IMR-90 (cell line): ENCODE measurements at regions not wholly inside any gene's neighbourhood (a gene's known extent, or its start where the extent isn't known, plus 50 kb on each side); places are given as distances from the start of the nearest gene placed in this dataset.

Experiments
- POLR2A ChIP-seq: IDR thresholded peaks from 2 replicates; pipeline ENCODE4 v1.6.1; 2012; ENCODE audit warnings: mild to moderate bottlenecking, low read depth, low read length
- TF ChIP-seq, protein P1 (sequence below): conservative IDR thresholded peaks from 2 replicates; pipeline ENCODE4 v1.5.1; 2012; ENCODE audit warnings: mild to moderate bottlenecking, low read depth, low read length, improper control_type of control experiment
- TF ChIP-seq, protein P2 (sequence below): fragments of 150-350 bp; IDR thresholded peaks from 2 replicates; pipeline ENCODE4 v1.6.1; 2017; ENCODE audit warnings: mild to moderate bottlenecking, antibody characterized with exemption, low read length, low read depth

DNA sequence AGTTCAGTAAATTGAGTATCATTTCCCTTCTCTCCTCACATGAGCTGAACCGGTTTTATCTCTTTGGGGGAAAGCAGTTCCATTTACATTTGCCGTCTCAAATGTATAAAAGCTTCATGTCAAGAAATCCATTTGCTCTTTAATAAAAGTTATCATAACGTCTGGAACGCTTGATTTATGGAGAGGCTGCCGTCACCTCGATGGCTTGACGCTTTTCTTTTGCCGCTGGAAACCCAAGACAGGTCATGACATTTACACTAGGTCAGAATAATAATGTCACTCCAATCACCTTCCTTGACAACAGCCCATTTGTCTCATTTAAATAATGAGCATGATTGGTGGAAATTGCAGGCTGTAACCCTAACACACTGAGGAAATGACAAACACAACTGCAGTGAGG lies 443.4 kb downstream of the IRX1 start:
- TF ChIP-seq, protein P1, sequence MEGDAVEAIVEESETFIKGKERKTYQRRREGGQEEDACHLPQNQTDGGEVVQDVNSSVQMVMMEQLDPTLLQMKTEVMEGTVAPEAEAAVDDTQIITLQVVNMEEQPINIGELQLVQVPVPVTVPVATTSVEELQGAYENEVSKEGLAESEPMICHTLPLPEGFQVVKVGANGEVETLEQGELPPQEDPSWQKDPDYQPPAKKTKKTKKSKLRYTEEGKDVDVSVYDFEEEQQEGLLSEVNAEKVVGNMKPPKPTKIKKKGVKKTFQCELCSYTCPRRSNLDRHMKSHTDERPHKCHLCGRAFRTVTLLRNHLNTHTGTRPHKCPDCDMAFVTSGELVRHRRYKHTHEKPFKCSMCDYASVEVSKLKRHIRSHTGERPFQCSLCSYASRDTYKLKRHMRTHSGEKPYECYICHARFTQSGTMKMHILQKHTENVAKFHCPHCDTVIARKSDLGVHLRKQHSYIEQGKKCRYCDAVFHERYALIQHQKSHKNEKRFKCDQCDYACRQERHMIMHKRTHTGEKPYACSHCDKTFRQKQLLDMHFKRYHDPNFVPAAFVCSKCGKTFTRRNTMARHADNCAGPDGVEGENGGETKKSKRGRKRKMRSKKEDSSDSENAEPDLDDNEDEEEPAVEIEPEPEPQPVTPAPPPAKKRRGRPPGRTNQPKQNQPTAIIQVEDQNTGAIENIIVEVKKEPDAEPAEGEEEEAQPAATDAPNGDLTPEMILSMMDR, result no peak
- TF ChIP-seq, protein P2, sequence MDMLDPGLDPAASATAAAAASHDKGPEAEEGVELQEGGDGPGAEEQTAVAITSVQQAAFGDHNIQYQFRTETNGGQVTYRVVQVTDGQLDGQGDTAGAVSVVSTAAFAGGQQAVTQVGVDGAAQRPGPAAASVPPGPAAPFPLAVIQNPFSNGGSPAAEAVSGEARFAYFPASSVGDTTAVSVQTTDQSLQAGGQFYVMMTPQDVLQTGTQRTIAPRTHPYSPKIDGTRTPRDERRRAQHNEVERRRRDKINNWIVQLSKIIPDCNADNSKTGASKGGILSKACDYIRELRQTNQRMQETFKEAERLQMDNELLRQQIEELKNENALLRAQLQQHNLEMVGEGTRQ, result no peak
- no peak for TF ChIP-seq POLR2A
